NT2/D1 (cell line): ENCODE measurements at regions not wholly inside any gene's neighbourhood (a gene's known extent, or its start where the extent isn't known, plus 50 kb on each side); places are given as distances from the start of the nearest gene placed in this dataset.

Source experiments
- DNase-seq: peaks from one replicate; pipeline ENCODE4 v3.0.0-alpha.2; 2011; ENCODE audit warnings: low read depth, low spot score
- H3K27me3 ChIP-seq: 2 replicates; pipeline ENCODE4 v1.6.0; 2011; ENCODE audit warnings: mild to moderate bottlenecking; ENCODE audit not compliant: insufficient read length, insufficient read depth
- H3K36me3 ChIP-seq: 2 replicates; pipeline ENCODE4 v1.6.1; 2011; ENCODE audit warnings: mild to moderate bottlenecking, low read length, mixed read lengths; ENCODE audit not compliant: insufficient read depth, insufficient read length
- H3K4me1 ChIP-seq: 2 replicates; pipeline ENCODE4 v1.5.1; 2011; ENCODE audit not compliant: insufficient read depth, insufficient read length
- H3K4me3 ChIP-seq: 2 replicates; pipeline ENCODE4 v1.5.1; 2011; ENCODE audit warnings: low read depth; ENCODE audit not compliant: insufficient read length
- H3K9ac ChIP-seq: 2 replicates; pipeline ENCODE4 v1.6.0; 2011; ENCODE audit warnings: low read depth; ENCODE audit not compliant: insufficient read length
- H3K9me3 ChIP-seq: 2 replicates; pipeline ENCODE4 v1.5.1; 2011; ENCODE audit warnings: mild to moderate bottlenecking, low read length; ENCODE audit not compliant: insufficient read depth
- SUZ12 ChIP-seq: IDR thresholded peaks from 2 replicates; pipeline ENCODE4 v1.6.1; 2011; ENCODE audit not compliant: insufficient read length, insufficient read depth; ENCODE audit errors: extremely low read depth
- YY1 ChIP-seq: IDR thresholded peaks from 2 replicates; pipeline ENCODE4 v1.6.1; 2011; ENCODE audit not compliant: insufficient read length, insufficient read depth
- ZNF274 ChIP-seq: IDR thresholded peaks from 2 replicates; pipeline ENCODE4 v1.6.1; 2011; ENCODE audit warnings: mild to moderate bottlenecking, low read depth, low read length

DNA sequence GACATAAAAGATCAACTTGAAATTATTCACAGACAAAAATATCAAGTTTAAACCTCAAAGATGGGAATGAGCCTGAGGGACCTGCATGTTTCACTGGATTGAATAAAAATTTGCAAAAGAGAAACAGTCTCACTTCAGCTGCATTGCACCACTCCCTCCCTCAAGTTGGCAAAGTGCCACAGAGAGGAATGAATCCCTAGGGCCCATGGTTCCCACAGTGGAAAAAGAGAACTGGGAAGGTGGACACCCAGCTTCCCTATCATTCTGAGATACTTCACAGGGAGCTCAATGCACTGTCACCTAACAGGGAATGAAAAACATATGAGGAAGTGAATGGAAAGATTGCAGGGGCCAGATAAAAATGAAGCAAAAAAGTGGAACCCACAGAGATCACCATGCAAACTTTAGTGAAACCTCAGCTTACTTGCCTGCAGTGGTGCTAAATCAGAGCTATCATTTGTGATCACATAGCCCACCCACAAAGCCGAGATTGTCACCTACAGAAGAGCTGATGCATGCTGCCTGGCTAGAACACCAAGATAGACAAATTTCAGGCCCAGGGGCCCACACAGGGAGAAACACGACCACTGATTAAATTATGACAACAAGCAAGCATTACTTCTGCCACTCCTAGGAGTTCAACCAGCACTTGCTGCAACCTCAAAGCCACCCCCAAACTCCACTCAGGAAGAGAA, 911.3 kb downstream of the LRFN5 start:
- TF ChIP-seq YY1 (no peak), SUZ12 (no peak), ZNF274 (no peak)
- DNase-seq: no peak
- H3K27me3 ChIP-seq: no peaks in the 10 kb centered on the region
- no peak overlapping the region for H3K9ac ChIP-seq
- H3K9me3 ChIP-seq: no peaks in the 10 kb centered on the region
- no peaks in the 10 kb centered on the region for H3K36me3 ChIP-seq
- no peaks in the 10 kb centered on the region for H3K4me1 ChIP-seq
- H3K4me3 ChIP-seq: no peak overlapping the region

DNA sequence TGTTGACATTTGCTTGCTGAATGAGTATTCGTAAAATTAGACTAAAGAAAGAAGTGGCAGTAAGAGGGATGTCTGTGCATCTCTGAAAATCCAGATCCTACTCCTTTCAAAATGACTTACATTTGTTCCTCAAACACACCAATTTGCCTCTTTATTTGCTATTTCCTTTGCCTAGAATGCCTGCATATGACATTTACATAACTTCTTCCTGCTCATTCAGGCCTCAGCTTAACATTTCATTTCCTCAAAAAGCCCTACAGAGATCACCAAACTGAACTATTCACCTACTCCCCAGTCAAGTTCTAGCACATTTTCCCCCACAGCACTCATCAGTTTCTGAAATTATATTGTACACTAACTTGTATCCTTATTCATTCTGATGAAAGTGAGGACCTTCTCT, 907.2 kb downstream of the LRFN5 start:
- no peak overlapping the region for H3K4me3 ChIP-seq
- no peaks in the 10 kb centered on the region for H3K4me1 ChIP-seq
- TF ChIP-seq YY1: no peak
- TF ChIP-seq ZNF274: no peak
- TF ChIP-seq SUZ12: no peak
- no peak for DNase-seq
- H3K9me3 ChIP-seq: no peaks in the 10 kb centered on the region
- no peaks in the 10 kb centered on the region for H3K27me3 ChIP-seq
- H3K36me3 ChIP-seq: no peaks in the 10 kb centered on the region
- no peak overlapping the region for H3K9ac ChIP-seq

DNA sequence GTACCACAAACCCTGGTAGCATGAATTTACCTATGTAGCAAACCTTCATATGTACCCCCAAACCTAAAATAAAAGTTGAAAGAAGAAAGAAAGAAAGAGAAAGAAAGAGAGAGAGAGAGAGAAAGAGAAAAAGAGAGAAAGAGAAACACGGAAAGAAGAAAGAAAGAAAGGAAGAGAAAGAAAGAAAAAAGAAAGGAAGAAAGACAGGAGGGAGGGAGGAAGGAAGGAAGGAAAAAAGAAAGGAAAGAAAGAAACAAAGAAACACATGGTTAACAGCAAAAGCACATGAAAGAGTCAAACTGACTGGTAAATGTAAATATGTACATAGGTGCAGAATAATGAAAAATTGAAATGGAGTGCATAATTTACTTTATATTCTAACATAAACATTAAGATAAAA, 903.4 kb downstream of the LRFN5 start:
- DNase-seq: no peak
- Histone ChIP-seq H3K36me3 (no peaks in the 10 kb centered on the region), H3K9me3 (no peaks in the 10 kb centered on the region), H3K4me1 (no peaks in the 10 kb centered on the region), H3K9ac (no peak overlapping the region), H3K27me3 (no peaks in the 10 kb centered on the region), H3K4me3 (no peak overlapping the region)
- TF ChIP-seq SUZ12 (no peak), YY1 (no peak), ZNF274 (no peak)

DNA sequence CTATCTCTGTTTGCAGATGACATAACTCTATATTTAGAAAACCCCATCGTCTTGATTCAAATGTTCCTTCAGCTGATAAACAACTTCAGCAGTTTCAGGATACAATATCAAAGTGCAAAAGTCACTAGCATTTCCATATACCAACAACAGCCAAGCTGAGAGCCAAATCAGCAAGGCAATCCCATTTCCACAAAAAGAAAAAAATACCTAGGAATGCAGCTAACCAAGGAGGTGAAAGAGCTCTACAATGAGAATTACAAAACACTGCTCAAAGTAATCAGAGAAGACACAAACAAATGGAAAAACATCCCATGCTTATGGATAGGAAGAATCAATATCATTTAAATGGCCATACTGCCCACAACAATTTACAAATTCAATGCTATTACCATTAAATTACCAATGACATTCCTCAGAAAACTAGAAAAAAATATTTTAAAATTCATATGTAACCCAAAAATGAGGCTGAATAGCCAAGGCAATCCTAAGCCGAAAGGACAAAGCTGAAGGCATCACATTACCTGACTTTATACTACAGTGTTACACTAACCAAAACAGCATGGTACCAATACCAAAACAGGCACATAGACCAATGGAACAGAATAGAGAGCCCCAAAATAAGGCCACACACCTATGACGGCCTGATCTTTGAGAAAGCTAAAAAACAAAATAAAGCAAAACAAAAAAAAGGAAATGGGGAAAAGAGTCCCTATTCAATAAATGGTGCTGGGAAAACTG, 901.7 kb downstream of the LRFN5 start:
- H3K36me3 ChIP-seq: no peaks in the 10 kb centered on the region
- no peaks in the 10 kb centered on the region for H3K9me3 ChIP-seq
- DNase-seq: no peak
- H3K4me3 ChIP-seq: no peak overlapping the region
- H3K27me3 ChIP-seq: no peaks in the 10 kb centered on the region
- no peaks in the 10 kb centered on the region for H3K4me1 ChIP-seq
- no peak for TF ChIP-seq SUZ12
- no peak overlapping the region for H3K9ac ChIP-seq

DNA sequence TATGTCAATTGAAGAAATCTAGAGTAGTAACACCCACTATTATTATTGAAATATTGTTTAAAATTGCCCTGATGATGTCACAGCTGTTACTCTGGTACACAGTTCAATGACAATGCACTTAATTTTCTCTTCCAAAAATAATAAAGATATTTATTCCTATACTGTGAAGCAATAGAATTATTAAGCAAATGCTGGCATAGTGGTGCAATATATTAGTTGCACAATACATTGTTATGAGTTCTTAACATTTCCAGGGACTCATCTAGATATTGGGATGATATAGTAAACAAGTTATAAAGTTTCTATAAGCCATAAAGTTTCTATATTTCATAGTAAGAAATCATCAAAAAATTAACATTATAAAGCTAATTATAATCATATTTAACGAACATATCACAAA, 897.8 kb downstream of the LRFN5 start:
- Histone ChIP-seq H3K9ac (no peak overlapping the region), H3K36me3 (no peaks in the 10 kb centered on the region), H3K4me1 (no peaks in the 10 kb centered on the region), H3K4me3 (no peak overlapping the region), H3K27me3 (no peaks in the 10 kb centered on the region), H3K9me3 (no peaks in the 10 kb centered on the region)
- no peak for DNase-seq
- no peak for TF ChIP-seq SUZ12
- no peak for TF ChIP-seq ZNF274
- no peak for TF ChIP-seq YY1

DNA sequence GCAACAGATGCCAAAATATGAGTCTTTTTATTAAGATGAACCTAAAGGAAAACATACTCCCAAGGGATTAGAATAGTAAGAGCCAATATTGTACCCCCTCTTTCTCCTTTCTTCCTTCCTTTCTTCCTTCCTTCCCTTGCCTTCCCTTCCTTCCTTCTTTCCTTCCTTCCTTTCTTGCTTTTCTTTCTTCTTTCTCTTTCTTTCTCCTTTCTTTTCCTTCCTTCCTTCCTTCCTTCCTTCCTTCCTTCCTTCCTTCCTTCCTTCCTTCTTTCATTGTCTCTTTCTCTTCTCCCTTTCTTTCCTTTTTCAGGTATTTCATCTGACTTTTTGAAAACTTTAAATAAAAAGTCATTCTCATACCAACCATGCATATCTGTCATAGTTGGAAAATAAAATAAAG, 892.5 kb downstream of the LRFN5 start:
- TF ChIP-seq SUZ12 (no peak), ZNF274 (no peak), YY1 (no peak)
- no peaks in the 10 kb centered on the region for H3K4me1 ChIP-seq
- no peaks in the 10 kb centered on the region for H3K36me3 ChIP-seq
- no peak for DNase-seq
- no peaks in the 10 kb centered on the region for H3K27me3 ChIP-seq
- H3K9ac ChIP-seq: no peak overlapping the region
- no peaks in the 10 kb centered on the region for H3K9me3 ChIP-seq
- no peak overlapping the region for H3K4me3 ChIP-seq

DNA sequence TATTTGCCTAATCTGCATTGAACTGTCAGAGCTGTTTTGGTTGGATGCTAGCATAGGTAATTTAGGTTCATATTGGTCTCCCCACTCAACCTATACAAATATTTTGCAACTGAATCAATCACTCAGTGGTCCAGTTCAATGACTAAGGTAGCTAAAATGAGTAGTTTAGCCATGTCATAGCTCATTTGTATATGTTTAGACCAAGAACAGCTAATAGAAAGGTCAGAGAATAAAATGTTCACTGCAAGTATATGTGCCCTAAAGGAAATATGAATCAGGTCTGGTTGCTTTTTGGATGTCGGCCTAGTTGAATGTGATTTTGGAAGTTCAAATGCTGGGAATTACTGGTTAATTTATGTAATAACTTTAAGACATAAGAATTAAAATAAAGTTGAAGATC, 883.9 kb downstream of the LRFN5 start:
- no peak for DNase-seq
- Histone ChIP-seq H3K4me1 (no peaks in the 10 kb centered on the region), H3K27me3 (no peaks in the 10 kb centered on the region), H3K4me3 (no peak overlapping the region), H3K9me3 (no peaks in the 10 kb centered on the region), H3K9ac (no peak overlapping the region), H3K36me3 (no peaks in the 10 kb centered on the region)
- TF ChIP-seq YY1 (no peak), SUZ12 (no peak), ZNF274 (no peak)
